Activated T-cell treated with anti-CD3 and anti-CD28 coated beads, Interleukin-2, amount 50 U/mL, for 72 hours (primary cell): ENCODE measurements at regions not wholly inside any gene's neighbourhood (a gene's known extent, or its start where the extent isn't known, plus 50 kb on each side); places are given as distances from the start of the nearest gene placed in this dataset.

ENCODE experiments used
- ATAC-seq, 2 donors: fragments of 150-1000 bp; cut with Tn5 transposase; replicated peaks in 1 of 2; 2 replicates each; pipeline ENCODE4 v1.10.0; 2021; ENCODE audit warnings: moderate library complexity in 2 of 2, mild to moderate bottlenecking in 1 of 2
- DNase-seq, 2 donors: peaks; one replicate each; pipeline ENCODE4 v3.0.0; 2021 to 2022; ENCODE audit warnings: mixed read lengths in 1 of 2
- H3K27ac Mint-ChIP-seq: one replicate; pipeline ENCODE4 v1.8.0; 2022; ENCODE audit warnings: mild to moderate bottlenecking, moderate library complexity, mixed read lengths
- H3K27me3 Mint-ChIP-seq: one replicate; pipeline ENCODE4 v1.8.0; 2022; ENCODE audit warnings: low read depth, mixed read lengths
- H3K36me3 Mint-ChIP-seq, 2 donors: one replicate each; pipeline ENCODE4 v1.8.0; 2022; ENCODE audit warnings: mixed read lengths in 2 of 2, mild to moderate bottlenecking in 1 of 2; ENCODE audit not compliant: insufficient read depth in 2 of 2
- H3K4me1 Mint-ChIP-seq: one replicate; pipeline ENCODE4 v1.8.0; 2022; ENCODE audit warnings: low read depth, mixed read lengths
- H3K4me3 Mint-ChIP-seq, 2 donors: one replicate each; pipeline ENCODE4 v1.8.0; 2022; ENCODE audit warnings: mild to moderate bottlenecking in 2 of 2, mixed read lengths in 2 of 2, moderate library complexity in 2 of 2
- H3K9me3 Mint-ChIP-seq, 2 donors: one replicate each; pipeline ENCODE4 v1.8.0; 2022; ENCODE audit warnings: mixed read lengths in 2 of 2

DNA sequence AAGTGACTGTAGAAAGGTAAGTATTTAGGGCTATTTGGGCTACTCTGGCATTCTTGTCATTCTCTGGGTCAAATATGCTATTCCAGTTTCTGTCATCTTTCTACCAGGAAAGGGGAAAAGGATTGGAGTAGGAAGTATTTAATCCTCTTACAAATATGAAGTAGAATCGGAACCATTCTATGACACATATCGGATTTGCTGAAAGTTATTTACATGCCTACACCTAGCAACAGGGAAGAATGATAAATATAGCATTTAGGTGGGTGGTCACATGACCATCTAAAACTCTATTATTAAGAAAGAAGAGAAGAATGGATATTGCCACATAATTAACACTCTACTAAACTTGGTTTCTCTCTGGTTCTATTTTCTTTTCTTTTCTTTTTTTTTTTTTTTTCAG is 1353.1 kb downstream of the ZPLD1 start:
- H3K4me3 Mint-ChIP-seq, result no peak overlapping the region
- H3K4me1 Mint-ChIP-seq, result no peaks in the 10 kb centered on the region
- no peak for ATAC-seq
- no peaks in the 10 kb centered on the region for H3K27me3 Mint-ChIP-seq
- H3K27ac Mint-ChIP-seq, result no peak overlapping the region
- no peak for DNase-seq
- H3K9me3 Mint-ChIP-seq, result peaks cover 2% of the 10 kb centered on the region in 2 donors
- H3K36me3 Mint-ChIP-seq, result no peaks in the 10 kb centered on the region

GRCh38 chr3:103791786-103792515 is 1357.1 kb downstream of the ZPLD1 start:
- Mint-ChIP-seq H3K4me3 (no peak overlapping the region), H3K9me3 (peaks cover 0 to 2% of the 10 kb centered on the region in 2 donors), H3K27me3 (no peaks in the 10 kb centered on the region), H3K4me1 (no peaks in the 10 kb centered on the region), H3K36me3 (no peaks in the 10 kb centered on the region), H3K27ac (no peak overlapping the region)
- no peak for ATAC-seq
- DNase-seq, result no peak

DNA sequence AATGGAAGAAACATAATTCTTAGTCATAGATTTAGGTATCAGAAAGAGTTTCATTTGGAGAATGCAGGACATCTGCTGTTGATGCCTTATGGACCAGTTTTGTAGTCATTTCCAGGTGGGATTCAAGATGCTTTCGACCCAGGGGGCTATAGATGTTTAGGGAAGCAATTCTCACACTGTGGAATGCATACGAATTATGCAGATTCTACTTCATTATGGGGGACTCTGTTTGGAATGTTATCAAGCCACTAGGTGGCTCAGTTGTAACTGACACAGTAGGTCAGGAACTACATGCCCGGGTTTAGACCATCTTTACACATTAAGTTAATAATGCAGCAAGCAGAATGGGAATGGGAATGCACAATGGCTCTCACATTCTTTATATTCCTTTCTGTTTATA is 1359.8 kb downstream of the ZPLD1 start:
- ATAC-seq (no peak), DNase-seq (no peak)
- Mint-ChIP-seq H3K4me1 (no peaks in the 10 kb centered on the region), H3K9me3 (peaks cover 0 to 2% of the 10 kb centered on the region in 2 donors), H3K4me3 (no peak overlapping the region), H3K36me3 (no peaks in the 10 kb centered on the region), H3K27ac (no peak overlapping the region), H3K27me3 (no peaks in the 10 kb centered on the region)

DNA sequence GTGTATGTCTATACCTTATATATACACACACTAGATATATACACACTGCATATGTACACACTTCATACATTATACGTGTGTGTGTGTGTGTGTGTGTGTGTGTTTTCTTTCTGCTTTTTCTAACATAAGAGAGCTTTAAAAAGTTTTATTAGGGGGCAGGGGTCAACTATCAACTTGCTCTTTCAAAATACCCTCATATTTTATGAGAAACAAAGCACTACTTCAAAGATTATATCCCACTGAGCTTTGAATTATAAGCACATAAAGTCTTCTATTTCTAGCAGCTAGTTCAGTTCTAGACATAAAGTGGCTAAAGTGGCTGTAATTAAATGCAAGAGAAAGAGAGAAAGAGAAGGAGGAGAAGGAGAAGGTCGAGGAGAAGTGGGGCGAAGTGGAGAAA is 1361.3 kb downstream of the ZPLD1 start:
- Mint-ChIP-seq H3K36me3 (no peaks in the 10 kb centered on the region), H3K4me3 (no peak overlapping the region), H3K4me1 (no peaks in the 10 kb centered on the region), H3K9me3 (peaks cover 0 to 2% of the 10 kb centered on the region in 2 donors), H3K27ac (no peak overlapping the region), H3K27me3 (no peaks in the 10 kb centered on the region)
- ATAC-seq (no peak), DNase-seq (no peak)

GRCh38 chr3:103803787-103804186 is 1369.0 kb downstream of the ZPLD1 start:
- DNase-seq (no peak), ATAC-seq (no peak)
- H3K9me3 Mint-ChIP-seq, result peaks cover 4 to 11% of the 10 kb centered on the region in 2 donors
- H3K36me3 Mint-ChIP-seq, result peaks cover 0 to 1% of the 10 kb centered on the region in 2 donors
- no peak overlapping the region for H3K27ac Mint-ChIP-seq
- H3K4me1 Mint-ChIP-seq, result no peaks in the 10 kb centered on the region
- no peak overlapping the region for H3K4me3 Mint-ChIP-seq
- H3K27me3 Mint-ChIP-seq, result no peaks in the 10 kb centered on the region

- Mint-ChIP-seq H3K4me1 (no peaks in the 10 kb centered on the region), H3K27me3 (no peaks in the 10 kb centered on the region), H3K27ac (no peak overlapping the region), H3K9me3 (peaks cover 0 to 20% of the 10 kb centered on the region in 2 donors), H3K36me3 (no peaks in the 10 kb centered on the region), H3K4me3 (no peak overlapping the region)
- no peak for ATAC-seq
- no peak for DNase-seq
Observed at GRCh38 chr3:103810167-103810566, 1375.4 kb downstream of the ZPLD1 start.

GRCh38 chr3:103813955-103814354 is 1379.1 kb downstream of the ZPLD1 start:
- Mint-ChIP-seq H3K27me3 (no peaks in the 10 kb centered on the region), H3K27ac (no peak overlapping the region), H3K36me3 (no peaks in the 10 kb centered on the region), H3K4me3 (no peak overlapping the region), H3K4me1 (no peaks in the 10 kb centered on the region), H3K9me3 (peaks cover 3 to 12% of the 10 kb centered on the region in 2 donors)
- DNase-seq, result no peak
- ATAC-seq, result no peak

DNA sequence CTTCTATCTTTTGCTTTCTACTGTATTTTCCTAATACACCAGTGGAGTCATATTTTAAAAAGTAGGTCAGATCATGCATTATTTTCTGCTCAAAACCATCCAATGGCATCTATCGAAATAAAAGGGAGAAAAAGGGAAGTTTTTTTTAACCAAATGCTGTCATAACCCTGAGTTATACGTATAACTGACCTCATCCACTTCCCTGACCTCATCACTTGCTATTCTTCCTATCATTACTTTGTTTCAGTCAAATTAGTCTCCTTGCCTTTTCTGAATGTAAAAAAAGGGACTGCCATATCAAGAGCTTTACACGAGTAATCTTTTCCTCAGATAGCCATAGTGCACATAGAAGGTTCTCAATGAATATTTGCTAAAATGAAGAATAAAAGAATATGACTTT is 1383.6 kb downstream of the ZPLD1 start:
- Mint-ChIP-seq H3K36me3 (no peaks in the 10 kb centered on the region), H3K27me3 (no peaks in the 10 kb centered on the region), H3K4me1 (no peaks in the 10 kb centered on the region), H3K9me3 (peaks cover 2 to 3% of the 10 kb centered on the region in 2 donors), H3K4me3 (no peak overlapping the region), H3K27ac (no peak overlapping the region)
- no peak for DNase-seq
- no peak for ATAC-seq

DNA sequence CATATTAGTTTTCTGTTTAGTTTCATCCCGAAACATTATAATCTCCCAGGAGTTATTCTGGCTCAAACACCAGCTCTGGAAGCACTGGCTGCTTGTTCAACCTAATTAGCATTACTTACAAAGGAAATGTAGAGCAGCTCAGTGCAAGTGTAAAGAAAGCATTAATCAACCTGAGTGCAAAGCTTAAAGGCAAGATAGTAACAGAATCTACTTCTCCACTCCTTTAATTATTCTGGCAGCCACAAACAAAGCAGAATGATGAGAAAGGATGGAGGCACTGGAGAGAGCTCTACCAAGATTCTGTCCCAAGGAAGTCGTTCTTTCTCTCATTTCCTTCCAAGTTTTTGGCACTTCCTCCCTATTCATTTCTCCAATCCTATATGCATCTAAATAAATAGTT is 1384.0 kb downstream of the ZPLD1 start:
- ATAC-seq, result no peak
- peaks cover 2 to 3% of the 10 kb centered on the region in 2 donors for H3K9me3 Mint-ChIP-seq
- no peaks in the 10 kb centered on the region for H3K4me1 Mint-ChIP-seq
- H3K27me3 Mint-ChIP-seq, result no peaks in the 10 kb centered on the region
- DNase-seq, result no peak
- H3K36me3 Mint-ChIP-seq, result no peaks in the 10 kb centered on the region
- H3K27ac Mint-ChIP-seq, result no peak overlapping the region
- no peak overlapping the region for H3K4me3 Mint-ChIP-seq

- Mint-ChIP-seq H3K27ac (no peak overlapping the region), H3K9me3 (peaks cover 4% of the 10 kb centered on the region in 2 donors), H3K4me1 (no peaks in the 10 kb centered on the region), H3K36me3 (no peaks in the 10 kb centered on the region), H3K27me3 (no peaks in the 10 kb centered on the region), H3K4me3 (no peak overlapping the region)
- ATAC-seq (no peak), DNase-seq (no peak)
Observed at GRCh38 chr3:103825586-103825985, 1390.8 kb downstream of the ZPLD1 start.

DNA sequence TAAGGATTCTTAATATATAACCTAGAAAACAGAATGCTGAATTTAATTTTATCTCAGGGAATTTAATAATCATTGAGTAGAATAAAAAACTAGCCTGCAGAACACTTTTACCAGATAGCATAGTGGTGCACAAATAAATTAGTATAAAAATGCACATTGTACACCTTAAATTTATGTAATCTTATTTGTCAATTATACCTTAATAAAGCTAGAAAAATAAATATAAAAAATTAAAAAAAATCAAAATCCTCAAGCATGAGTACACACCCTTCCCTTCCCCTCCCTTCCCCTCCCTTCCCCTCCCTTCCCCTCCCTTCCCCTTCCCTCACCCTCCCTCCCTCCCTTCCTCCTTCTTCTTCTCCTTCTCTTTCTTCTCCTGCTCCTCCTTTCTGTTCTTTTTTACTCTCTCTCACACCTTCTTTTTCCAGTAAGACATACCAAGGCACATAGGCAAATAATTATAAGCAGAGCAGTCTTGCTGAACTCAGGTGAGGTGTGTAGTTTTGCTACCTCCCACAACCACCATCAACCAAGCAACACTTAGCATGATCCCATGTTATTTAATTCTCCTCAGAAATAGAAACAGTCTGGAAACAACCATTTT is 1395.0 kb downstream of the ZPLD1 start:
- H3K4me1 Mint-ChIP-seq, result no peaks in the 10 kb centered on the region
- H3K4me3 Mint-ChIP-seq, result no peak overlapping the region
- H3K27ac Mint-ChIP-seq, result no peak overlapping the region
- no peak for DNase-seq
- H3K27me3 Mint-ChIP-seq, result no peaks in the 10 kb centered on the region
- no peak for ATAC-seq
- peaks cover 4% of the 10 kb centered on the region in 2 donors for H3K9me3 Mint-ChIP-seq
- no peaks in the 10 kb centered on the region for H3K36me3 Mint-ChIP-seq

DNA sequence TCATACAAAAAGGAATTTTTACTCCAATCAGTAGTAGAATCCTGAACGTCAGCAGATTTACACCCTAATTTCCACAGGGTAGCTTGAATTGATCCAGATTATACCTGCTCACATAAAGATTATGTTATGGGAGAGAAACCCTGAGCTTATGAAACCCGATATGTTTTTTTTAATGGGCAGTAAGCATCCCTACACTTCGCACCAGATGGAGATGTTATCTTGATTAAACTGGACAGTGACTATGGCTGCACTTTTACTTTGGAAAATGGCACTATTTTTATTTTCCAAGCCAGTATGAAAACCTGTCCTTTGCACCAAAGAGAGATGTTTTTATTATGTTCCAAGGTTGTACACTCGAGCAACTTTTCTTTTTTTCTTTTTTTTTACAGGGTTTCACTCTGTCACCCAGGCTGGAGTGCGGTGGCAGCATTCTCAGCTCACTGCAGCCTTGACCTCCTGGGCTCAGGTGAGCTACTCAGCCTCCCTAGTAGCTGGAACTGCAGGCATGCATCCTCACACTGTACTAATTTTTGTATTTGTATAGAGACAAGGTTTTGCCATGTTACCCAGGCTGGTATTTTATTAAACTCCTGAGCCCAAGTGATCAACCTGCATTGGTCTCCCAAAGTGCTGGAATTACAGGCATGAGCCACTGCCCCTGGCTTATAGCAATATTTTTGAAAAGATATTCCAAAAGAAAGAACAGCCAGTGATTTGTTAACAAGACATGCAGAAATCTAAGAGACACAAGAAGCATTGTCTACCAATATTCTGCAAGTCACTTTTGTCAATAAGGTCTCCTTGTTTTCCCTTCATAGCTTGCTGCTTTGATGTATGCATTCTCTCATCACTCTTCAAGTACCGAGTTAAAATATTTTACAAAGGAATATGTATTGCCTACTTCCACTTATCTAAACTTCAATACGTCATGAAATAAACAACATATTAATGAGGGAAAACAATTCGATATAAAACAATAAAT is 1412.6 kb downstream of the ZPLD1 start:
- H3K4me3 Mint-ChIP-seq, result no peak overlapping the region
- no peak for ATAC-seq
- no peak overlapping the region for H3K27ac Mint-ChIP-seq
- no peak for DNase-seq
- H3K4me1 Mint-ChIP-seq, result no peaks in the 10 kb centered on the region
- H3K36me3 Mint-ChIP-seq, result no peaks in the 10 kb centered on the region
- H3K27me3 Mint-ChIP-seq, result no peaks in the 10 kb centered on the region
- H3K9me3 Mint-ChIP-seq, result peaks cover 0 to 2% of the 10 kb centered on the region in 2 donors

GRCh38 chr3:103851793-103852192 is 1417.0 kb downstream of the ZPLD1 start:
- no peak for DNase-seq
- Mint-ChIP-seq H3K4me1 (no peaks in the 10 kb centered on the region), H3K27me3 (no peaks in the 10 kb centered on the region), H3K27ac (no peak overlapping the region), H3K9me3 (no peaks in the 10 kb centered on the region), H3K36me3 (no peaks in the 10 kb centered on the region), H3K4me3 (no peak overlapping the region)
- ATAC-seq, result no peak
